SU-DHL-6 (cell line): ENCODE measurements at regions not wholly inside any gene's neighbourhood (a gene's known extent, or its start where the extent isn't known, plus 50 kb on each side); places are given as distances from the start of the nearest gene placed in this dataset.
"Not testable (repeated sequence)": the region's sequence is repeated elsewhere in the genome, so short reads cannot be mapped to it uniquely, and the experiment has no call there.

Experiments used
- EZH2phosphoT487 ChIP-seq: fragments of 200-600 bp; sonication (generic), shearing (Covaris generic); conservative IDR thresholded peaks from 2 replicates; pipeline ENCODE4 v1.6.1; 2018; ENCODE audit warnings: mild to moderate bottlenecking, antibody characterized with exemption, low read length, moderate library complexity, mixed read lengths
- TF ChIP-seq, protein P1 (sequence below): fragments of 200-600 bp; sonication (generic); IDR thresholded peaks from one replicate; pipeline ENCODE4 v1.5.1; 2017; ENCODE audit warnings: antibody characterized with exemption, mild to moderate bottlenecking, low read length, moderate library complexity; ENCODE audit not compliant: insufficient read depth, poor library complexity, severe bottlenecking

DNA sequence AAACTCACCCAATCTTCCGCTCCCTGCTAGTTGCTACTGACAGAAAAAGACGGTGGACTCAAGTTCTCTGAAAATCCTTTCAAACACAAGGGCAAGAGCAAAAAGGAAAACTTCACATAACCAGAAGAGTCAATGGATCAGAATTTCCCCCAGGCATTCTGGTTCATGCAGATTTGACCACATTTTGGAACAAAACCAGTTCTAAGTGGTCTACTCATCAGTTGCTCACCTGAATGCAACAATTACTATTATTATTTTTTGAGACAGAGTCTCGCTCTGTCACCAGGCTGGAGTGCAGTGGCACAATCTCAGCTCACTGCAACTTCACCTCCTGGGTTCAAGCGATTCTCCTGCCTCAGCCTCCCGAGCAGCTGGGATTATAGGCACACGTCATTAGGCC lies 80.9 kb upstream of the XYLT1 start:
- TF ChIP-seq, protein P1, sequence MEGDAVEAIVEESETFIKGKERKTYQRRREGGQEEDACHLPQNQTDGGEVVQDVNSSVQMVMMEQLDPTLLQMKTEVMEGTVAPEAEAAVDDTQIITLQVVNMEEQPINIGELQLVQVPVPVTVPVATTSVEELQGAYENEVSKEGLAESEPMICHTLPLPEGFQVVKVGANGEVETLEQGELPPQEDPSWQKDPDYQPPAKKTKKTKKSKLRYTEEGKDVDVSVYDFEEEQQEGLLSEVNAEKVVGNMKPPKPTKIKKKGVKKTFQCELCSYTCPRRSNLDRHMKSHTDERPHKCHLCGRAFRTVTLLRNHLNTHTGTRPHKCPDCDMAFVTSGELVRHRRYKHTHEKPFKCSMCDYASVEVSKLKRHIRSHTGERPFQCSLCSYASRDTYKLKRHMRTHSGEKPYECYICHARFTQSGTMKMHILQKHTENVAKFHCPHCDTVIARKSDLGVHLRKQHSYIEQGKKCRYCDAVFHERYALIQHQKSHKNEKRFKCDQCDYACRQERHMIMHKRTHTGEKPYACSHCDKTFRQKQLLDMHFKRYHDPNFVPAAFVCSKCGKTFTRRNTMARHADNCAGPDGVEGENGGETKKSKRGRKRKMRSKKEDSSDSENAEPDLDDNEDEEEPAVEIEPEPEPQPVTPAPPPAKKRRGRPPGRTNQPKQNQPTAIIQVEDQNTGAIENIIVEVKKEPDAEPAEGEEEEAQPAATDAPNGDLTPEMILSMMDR, result not testable (repeated sequence)
- TF ChIP-seq EZH2phosphoT487, result not testable (repeated sequence)
